ENCODE measurements at regions not wholly inside any gene's neighbourhood (a gene's known extent, or its start where the extent isn't known, plus 50 kb on each side); places are given as distances from the start of the nearest gene placed in this dataset.

GRCh38 chr1:29481031-29481430, 244.7 kb downstream of the PTPRU start:
- DNase-seq (ENCODE audit: low read depth, low spot score) (no peak), FAIRE-seq (no peak)
- no peak overlapping the region for H3K4me2 ChIP-seq (ENCODE audit: control insufficient read depth, extremely low read depth, insufficient read depth, low read depth, low read length)
- no peaks in the 10 kb centered on the region for H3K9me3 ChIP-seq (ENCODE audit: control insufficient read depth, low read depth, low read length)
- no peak overlapping the region for H3K9ac ChIP-seq (ENCODE audit: control insufficient read depth, extremely low read depth, insufficient read depth, low read length)
- TF ChIP-seq EZH2 (IDR thresholded peaks at IDR 0.05; ENCODE audit: low read length), result no peak
- TF ChIP-seq CTCF (optimal IDR thresholded peaks at IDR 0.05 in 1 of 3, IDR thresholded peaks at IDR 0.05 in 1 of 3, conservative IDR thresholded peaks at IDR 0.05 in 1 of 3; ENCODE audit: extremely low read depth in 1 of 3, insufficient read depth in 2 of 3, low read length in 3 of 3), result no peak
- H2AFZ ChIP-seq (ENCODE audit: control insufficient read depth, low read length), result no peak overlapping the region
- H3K27me3 ChIP-seq (ENCODE audit: control insufficient read depth, extremely low read depth, insufficient read depth, low read length), result peaks cover 35% of the 10 kb centered on the region
- dilution Hi-C loops (cut with MboI; ENCODE audit: extremely low pct_ligation_motif_present, low sequenced_read_pairs), result no loop called here
- H4K20me1 ChIP-seq (ENCODE audit: control insufficient read depth, extremely low read depth, insufficient read depth, low read length), result no peaks in the 10 kb centered on the region
- H3K4me1 ChIP-seq (ENCODE audit: control insufficient read depth, extremely low read depth, insufficient read depth, low read length), result no peaks in the 10 kb centered on the region
- no peaks in the 10 kb centered on the region for H3K36me3 ChIP-seq (ENCODE audit: control insufficient read depth in 2 of 2, extremely low read depth in 1 of 2, insufficient read depth in 2 of 2, low read length in 2 of 2)
- H3K9me1 ChIP-seq (ENCODE audit: control insufficient read depth, extremely low read depth, insufficient read depth, low read length), result no peaks in the 10 kb centered on the region
- H3K27ac ChIP-seq (ENCODE audit: control insufficient read depth, insufficient read depth, low read length), result no peak overlapping the region
- no peak overlapping the region for H3K4me3 ChIP-seq (ENCODE audit: control insufficient read depth in 2 of 3, extremely low read depth in 1 of 3, insufficient read depth in 2 of 3, low read depth in 1 of 3, low read length in 3 of 3)
- no peaks in the 10 kb centered on the region for H3K79me2 ChIP-seq (ENCODE audit: control insufficient read depth, insufficient read depth, low read length)

GRCh38 chr1:29478879-29479278, 242.6 kb downstream of the PTPRU start:
- DNase-seq (ENCODE audit: low read depth, low spot score), result no peak
- TF ChIP-seq CTCF (optimal IDR thresholded peaks at IDR 0.05 in 1 of 3, IDR thresholded peaks at IDR 0.05 in 1 of 3, conservative IDR thresholded peaks at IDR 0.05 in 1 of 3; ENCODE audit: extremely low read depth in 1 of 3, insufficient read depth in 2 of 3, low read length in 3 of 3) (no peak), EZH2 (IDR thresholded peaks at IDR 0.05; ENCODE audit: low read length) (no peak)
- dilution Hi-C loops (cut with MboI; ENCODE audit: extremely low pct_ligation_motif_present, low sequenced_read_pairs), result no loop called here

More at GRCh38 chr1:29478879-29479278, 242.6 kb downstream of the PTPRU start:
- H3K9me1 ChIP-seq (ENCODE audit: control insufficient read depth, extremely low read depth, insufficient read depth, low read length), result no peaks in the 10 kb centered on the region
- no peak overlapping the region for H3K4me3 ChIP-seq (ENCODE audit: control insufficient read depth in 2 of 3, extremely low read depth in 1 of 3, insufficient read depth in 2 of 3, low read depth in 1 of 3, low read length in 3 of 3)
- no peaks in the 10 kb centered on the region for H4K20me1 ChIP-seq (ENCODE audit: control insufficient read depth, extremely low read depth, insufficient read depth, low read length)
- no peaks in the 10 kb centered on the region for H3K79me2 ChIP-seq (ENCODE audit: control insufficient read depth, insufficient read depth, low read length)
- peaks cover 41% of the 10 kb centered on the region for H3K27me3 ChIP-seq (ENCODE audit: control insufficient read depth, extremely low read depth, insufficient read depth, low read length)
- H3K4me1 ChIP-seq (ENCODE audit: control insufficient read depth, extremely low read depth, insufficient read depth, low read length), result no peaks in the 10 kb centered on the region
- no peak overlapping the region for H3K9ac ChIP-seq (ENCODE audit: control insufficient read depth, extremely low read depth, insufficient read depth, low read length)
- H3K36me3 ChIP-seq (ENCODE audit: control insufficient read depth in 2 of 2, extremely low read depth in 1 of 2, insufficient read depth in 2 of 2, low read length in 2 of 2), result no peaks in the 10 kb centered on the region
- no peak overlapping the region for H2AFZ ChIP-seq (ENCODE audit: control insufficient read depth, low read length)
- H3K27ac ChIP-seq (ENCODE audit: control insufficient read depth, insufficient read depth, low read length), result no peak overlapping the region
- H3K4me2 ChIP-seq (ENCODE audit: control insufficient read depth, extremely low read depth, insufficient read depth, low read depth, low read length), result no peak overlapping the region
- no peak for FAIRE-seq
- H3K9me3 ChIP-seq (ENCODE audit: control insufficient read depth, low read depth, low read length), result no peaks in the 10 kb centered on the region

All from keratinocyte (primary cell).